GM12864 (cell line): ENCODE measurements at regions not wholly inside any gene's neighbourhood (a gene's known extent, or its start where the extent isn't known, plus 50 kb on each side); places are given as distances from the start of the nearest gene placed in this dataset.

Experiments
- DNase-seq: peaks from one replicate; pipeline ENCODE4 v3.0.0-alpha.2; 2011; ENCODE audit warnings: low read depth
- H3K4me3 ChIP-seq: 2 replicates; pipeline ENCODE4 v1.5.1; 2011; ENCODE audit warnings: mild to moderate bottlenecking, low read depth, low read length, control low read depth
- TF ChIP-seq, protein P1 (sequence below): IDR thresholded peaks from 2 replicates; pipeline ENCODE4 v1.5.1; 2011; ENCODE audit warnings: low read depth, mild to moderate bottlenecking, moderate library complexity, low read length, control low read depth, inconsistent platforms; ENCODE audit errors: missing control alignments

GRCh38 chr7:155944901-155945300 lies 132.6 kb upstream of the SHH start:
- TF ChIP-seq, protein P1, sequence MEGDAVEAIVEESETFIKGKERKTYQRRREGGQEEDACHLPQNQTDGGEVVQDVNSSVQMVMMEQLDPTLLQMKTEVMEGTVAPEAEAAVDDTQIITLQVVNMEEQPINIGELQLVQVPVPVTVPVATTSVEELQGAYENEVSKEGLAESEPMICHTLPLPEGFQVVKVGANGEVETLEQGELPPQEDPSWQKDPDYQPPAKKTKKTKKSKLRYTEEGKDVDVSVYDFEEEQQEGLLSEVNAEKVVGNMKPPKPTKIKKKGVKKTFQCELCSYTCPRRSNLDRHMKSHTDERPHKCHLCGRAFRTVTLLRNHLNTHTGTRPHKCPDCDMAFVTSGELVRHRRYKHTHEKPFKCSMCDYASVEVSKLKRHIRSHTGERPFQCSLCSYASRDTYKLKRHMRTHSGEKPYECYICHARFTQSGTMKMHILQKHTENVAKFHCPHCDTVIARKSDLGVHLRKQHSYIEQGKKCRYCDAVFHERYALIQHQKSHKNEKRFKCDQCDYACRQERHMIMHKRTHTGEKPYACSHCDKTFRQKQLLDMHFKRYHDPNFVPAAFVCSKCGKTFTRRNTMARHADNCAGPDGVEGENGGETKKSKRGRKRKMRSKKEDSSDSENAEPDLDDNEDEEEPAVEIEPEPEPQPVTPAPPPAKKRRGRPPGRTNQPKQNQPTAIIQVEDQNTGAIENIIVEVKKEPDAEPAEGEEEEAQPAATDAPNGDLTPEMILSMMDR, result no peak
- no peak for DNase-seq
- H3K4me3 ChIP-seq, result no peak overlapping the region

- no peak for DNase-seq
- H3K4me3 ChIP-seq, result no peak overlapping the region
- TF ChIP-seq, protein P1, result no peak
These were observed 131.1 kb upstream of the SHH start for GRCh38 chr7:155943251-155943899.

DNA sequence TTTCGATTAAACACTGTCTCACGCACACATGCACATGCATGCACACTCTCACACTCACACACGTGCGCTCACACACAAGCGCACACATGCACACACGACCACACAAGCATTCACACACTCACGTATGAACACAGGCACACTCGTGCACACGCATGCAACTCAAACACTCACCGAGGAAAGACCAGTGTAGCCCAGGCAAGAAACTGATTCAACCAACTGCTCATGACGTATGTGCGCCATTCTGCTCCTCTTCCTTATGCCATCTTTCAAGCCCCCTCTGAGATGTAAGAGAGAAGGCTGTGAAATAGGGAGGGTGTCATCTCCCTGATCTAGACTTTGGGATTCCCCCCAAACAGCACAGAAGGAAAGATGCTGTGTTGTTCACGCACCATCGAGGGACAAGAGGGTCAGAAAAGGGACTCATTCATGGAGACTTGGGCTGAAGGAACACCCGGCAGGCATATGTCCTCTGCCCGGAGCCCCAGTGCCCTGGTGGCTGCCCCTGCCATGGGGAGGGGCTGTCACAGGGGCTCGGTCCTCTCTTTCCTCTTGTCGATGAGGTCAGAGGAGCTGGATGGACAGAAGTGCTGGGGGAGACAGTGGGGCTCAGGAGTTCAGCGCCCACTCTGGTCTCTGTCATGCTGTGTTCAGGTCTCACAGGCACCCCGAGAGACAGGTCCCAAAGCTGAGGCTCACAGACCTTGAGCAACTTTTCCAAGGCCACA lies 130.1 kb upstream of the SHH start:
- DNase-seq, result no peak
- TF ChIP-seq, protein P1, result no peak
- H3K4me3 ChIP-seq, result no peak overlapping the region

DNA sequence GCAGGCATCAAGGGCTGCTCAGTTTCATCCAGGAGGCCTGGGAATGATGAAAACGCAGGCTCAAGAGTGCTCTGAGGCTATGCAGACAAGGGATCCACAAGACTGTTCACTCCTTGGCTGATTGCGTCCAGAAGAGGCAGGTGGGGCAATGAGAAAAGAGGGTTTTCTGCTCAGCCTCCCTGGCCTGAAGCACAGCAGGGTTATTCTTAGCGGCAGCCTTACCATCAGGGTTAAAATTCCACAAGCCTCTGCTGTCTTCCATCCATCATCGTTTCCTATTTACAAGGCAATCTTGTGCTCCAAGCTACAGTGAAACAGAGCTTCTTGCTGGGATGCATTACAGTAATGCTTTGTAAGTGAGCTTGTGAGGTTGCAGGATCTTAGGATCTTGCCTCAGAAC lies 129.4 kb upstream of the SHH start:
- TF ChIP-seq, protein P1, result no peak
- H3K4me3 ChIP-seq, result no peak overlapping the region
- DNase-seq, result no peak

DNA sequence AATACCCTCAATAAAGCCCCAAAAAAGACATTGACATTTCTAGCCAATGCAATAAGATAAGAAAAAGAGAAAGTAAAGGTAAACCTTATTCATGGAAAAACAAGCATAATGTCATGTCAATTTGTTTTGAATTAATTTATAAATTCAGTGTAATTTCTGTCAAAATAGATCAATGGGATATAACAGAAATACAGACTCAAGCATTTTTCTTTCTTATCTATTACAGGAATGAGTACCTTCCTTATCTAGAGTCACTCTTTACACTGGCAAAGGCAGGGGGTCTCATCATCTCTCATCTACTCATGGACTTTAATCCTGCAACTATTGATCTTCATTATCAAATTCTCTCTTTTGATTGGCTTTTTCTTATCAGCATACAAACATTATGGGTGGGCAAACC lies 127.1 kb upstream of the SHH start:
- DNase-seq, result no peak
- TF ChIP-seq, protein P1, result no peak
- no peak overlapping the region for H3K4me3 ChIP-seq

DNA sequence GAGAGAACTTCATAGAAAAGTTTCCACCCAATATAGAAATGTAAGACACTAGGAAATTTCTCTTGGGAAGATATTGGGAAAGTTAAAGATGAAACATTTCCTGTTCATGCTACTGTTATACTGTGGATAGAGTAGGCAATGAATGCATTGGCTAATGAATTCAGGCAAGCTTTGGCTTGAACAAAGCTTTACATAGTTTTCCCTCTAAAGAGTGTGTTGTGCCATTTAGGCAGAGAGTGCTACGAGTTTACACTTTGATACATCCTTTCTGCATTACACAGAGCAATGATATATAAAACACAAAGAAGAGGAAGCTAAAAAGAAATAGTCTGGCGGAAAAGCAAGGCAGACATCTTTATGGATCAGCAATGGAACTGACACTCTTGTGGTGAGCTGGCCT lies 125.9 kb upstream of the SHH start:
- DNase-seq, result no peak
- TF ChIP-seq, protein P1, result no peak
- no peak overlapping the region for H3K4me3 ChIP-seq

DNA sequence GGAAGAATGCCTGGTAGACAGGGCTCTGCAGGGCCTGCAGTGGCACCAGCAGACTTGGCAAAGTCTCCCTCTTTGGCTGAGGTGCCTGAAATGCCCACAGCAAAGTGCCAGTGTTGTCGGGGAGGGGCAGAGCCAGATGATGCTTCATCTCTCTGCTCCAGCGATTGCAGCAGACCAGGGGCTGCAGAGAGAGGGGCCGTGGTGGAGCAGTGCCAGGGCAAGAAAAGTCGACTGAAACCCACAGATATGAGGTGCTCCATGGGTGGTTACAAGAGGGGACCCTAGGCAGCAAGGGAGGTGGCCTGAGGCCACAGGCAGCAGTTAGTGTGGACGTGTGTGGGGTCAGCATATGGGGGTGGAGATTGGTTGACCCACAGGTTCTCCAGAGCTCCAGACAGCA lies 123.5 kb upstream of the SHH start:
- H3K4me3 ChIP-seq, result no peak overlapping the region
- no peak for DNase-seq
- TF ChIP-seq, protein P1, result no peak
